GM23338 (cell line): ENCODE measurements at regions not wholly inside any gene's neighbourhood (a gene's known extent, or its start where the extent isn't known, plus 50 kb on each side); places are given as distances from the start of the nearest gene placed in this dataset.

Source experiments
- ATAC-seq: fragments of 200-7000 bp; cut with Tn5 transposase; 3 replicates; pipeline ENCODE4 v1.9.1; 2020
- DNase-seq: peaks from one replicate; pipeline ENCODE4 v3.0.0-alpha.2; 2015; ENCODE audit warnings: low spot score
- H2AFZ ChIP-seq: fragments of 200-600 bp; sonication (generic); 2 replicates; pipeline ENCODE4 v1.8.0; 2016; ENCODE audit warnings: antibody characterized with exemption, mild to moderate bottlenecking, moderate library complexity
- H3F3A ChIP-seq: fragments of 200-600 bp; sonication (generic); replicated peaks from 2 replicates; pipeline ENCODE4 v1.8.0; 2017; ENCODE audit warnings: antibody characterized with exemption, mixed run types, low read depth
- H3K27ac ChIP-seq: fragments of 200-600 bp; sonication (generic); 2 replicates; pipeline ENCODE4 v1.6.1; 2016; ENCODE audit warnings: low read depth
- H3K27me3 ChIP-seq: fragments of 200-600 bp; sonication (generic); 2 replicates; pipeline ENCODE4 v1.8.0; 2016; ENCODE audit warnings: mild to moderate bottlenecking, mixed run types, moderate library complexity; ENCODE audit not compliant: insufficient read depth
- H3K36me3 ChIP-seq: fragments of 200-600 bp; sonication (generic); 2 replicates; pipeline ENCODE4 v1.8.0; 2016; ENCODE audit warnings: mild to moderate bottlenecking; ENCODE audit not compliant: insufficient read depth
- H3K4me1 ChIP-seq: fragments of 200-600 bp; sonication (generic); 2 replicates; pipeline ENCODE4 v1.8.0; 2016; ENCODE audit warnings: mild to moderate bottlenecking, moderate library complexity; ENCODE audit not compliant: insufficient read depth
- H3K4me2 ChIP-seq: fragments of 200-600 bp; sonication (generic); 2 replicates; pipeline ENCODE4 v1.7.1; 2017; ENCODE audit warnings: mixed run types
- H3K4me3 ChIP-seq: fragments of 200-600 bp; sonication (generic); 2 replicates; pipeline ENCODE4 v1.6.1; 2016; ENCODE audit warnings: mixed run types
- H3K79me2 ChIP-seq: fragments of 200-600 bp; sonication (generic); replicated peaks from 2 replicates; pipeline ENCODE4 v1.8.0; 2017; ENCODE audit warnings: mild to moderate bottlenecking; ENCODE audit not compliant: insufficient read depth
- H3K9me2 ChIP-seq: fragments of 200-600 bp; sonication (generic); 2 replicates; pipeline ENCODE4 v1.8.0; 2017; ENCODE audit not compliant: insufficient read depth
- H4K20me1 ChIP-seq: fragments of 200-600 bp; sonication (generic); replicated peaks from 2 replicates; pipeline ENCODE4 v1.8.0; 2017; ENCODE audit warnings: mild to moderate bottlenecking; ENCODE audit not compliant: insufficient read depth
- H3K27ac Mint-ChIP-seq: 2 replicates; pipeline ENCODE4 v1.8.0; 2020; ENCODE audit warnings: inconsistent platforms, mild to moderate bottlenecking, moderate library complexity, mixed read lengths
- H3K27me3 Mint-ChIP-seq: 3 replicates; pipeline ENCODE4 v1.8.0; 2022; ENCODE audit warnings: low read depth, mild to moderate bottlenecking, moderate library complexity, mixed read lengths, inconsistent platforms; ENCODE audit not compliant: insufficient read depth, poor library complexity
- H3K36me3 Mint-ChIP-seq: 3 replicates; pipeline ENCODE4 v1.8.0; 2021; ENCODE audit warnings: low read depth, mild to moderate bottlenecking, inconsistent platforms, moderate library complexity, mixed read lengths
- H3K4me1 Mint-ChIP-seq: 3 replicates; pipeline ENCODE4 v1.8.0; 2020; ENCODE audit warnings: mild to moderate bottlenecking, inconsistent platforms, mixed read lengths
- H3K4me3 Mint-ChIP-seq: 3 replicates; pipeline ENCODE4 v1.8.0; 2021; ENCODE audit warnings: moderate library complexity, mild to moderate bottlenecking, inconsistent platforms, mixed read lengths
- H3K9me3 Mint-ChIP-seq: 3 replicates; pipeline ENCODE4 v1.8.0; 2020; ENCODE audit warnings: moderate library complexity, mild to moderate bottlenecking, inconsistent platforms, mixed read lengths
- CREB1 ChIP-seq: fragments of 250-450 bp; sonication (Bioruptor Pico); IDR thresholded peaks from 2 replicates; pipeline ENCODE4 v1.5.0; 2020; ENCODE audit warnings: low read depth, mild to moderate bottlenecking, moderate library complexity
- EZH2 ChIP-seq: fragments of 200-600 bp; sonication (generic); IDR thresholded peaks from one replicate; pipeline ENCODE4 v1.8.0; 2017; ENCODE audit warnings: antibody characterized with exemption, mild to moderate bottlenecking, low read depth; ENCODE audit not compliant: unreplicated experiment
- EZH2phosphoT487 ChIP-seq: fragments of 200-600 bp; sonication (generic); IDR thresholded peaks from one replicate; pipeline ENCODE4 v1.8.1; 2018; ENCODE audit warnings: antibody characterized with exemption; ENCODE audit not compliant: unreplicated experiment
- JUNB ChIP-seq: IDR thresholded peaks from one replicate; pipeline ENCODE4 v1.6.1; 2016; ENCODE audit warnings: antibody characterized with exemption; ENCODE audit not compliant: unreplicated experiment
- NANOG ChIP-seq: IDR thresholded peaks from 2 replicates; pipeline ENCODE4 v1.6.1; 2016; ENCODE audit warnings: antibody characterized with exemption, borderline replicate concordance
- POLR2AphosphoS5 ChIP-seq: IDR thresholded peaks from 2 replicates; pipeline ENCODE4 v1.6.1; 2016; ENCODE audit warnings: antibody characterized with exemption, low read depth
- REST ChIP-seq: IDR thresholded peaks from one replicate; pipeline ENCODE4 v1.6.1; 2018; ENCODE audit warnings: antibody characterized with exemption; ENCODE audit not compliant: unreplicated experiment
- STAT1 ChIP-seq: IDR thresholded peaks from one replicate; pipeline ENCODE4 v1.6.1; 2016; ENCODE audit warnings: antibody characterized with exemption; ENCODE audit not compliant: unreplicated experiment
- ZNF114 ChIP-seq: fragments of 250-450 bp; sonication (Bioruptor Pico); IDR thresholded peaks from 2 replicates; pipeline ENCODE4 v1.5.0; 2020; ENCODE audit warnings: mild to moderate bottlenecking, moderate library complexity
- TF ChIP-seq, protein P1 (sequence below): IDR thresholded peaks from 2 replicates; pipeline ENCODE4 v1.6.1; 2016; ENCODE audit warnings: antibody characterized with exemption

GRCh38 chr5:58188262-58188651 is 271.6 kb downstream of the PLK2 start (continued):
- TF ChIP-seq REST (no peak), JUNB (no peak), EZH2phosphoT487 (no peak), POLR2AphosphoS5 (no peak)
- TF ChIP-seq, protein P1, sequence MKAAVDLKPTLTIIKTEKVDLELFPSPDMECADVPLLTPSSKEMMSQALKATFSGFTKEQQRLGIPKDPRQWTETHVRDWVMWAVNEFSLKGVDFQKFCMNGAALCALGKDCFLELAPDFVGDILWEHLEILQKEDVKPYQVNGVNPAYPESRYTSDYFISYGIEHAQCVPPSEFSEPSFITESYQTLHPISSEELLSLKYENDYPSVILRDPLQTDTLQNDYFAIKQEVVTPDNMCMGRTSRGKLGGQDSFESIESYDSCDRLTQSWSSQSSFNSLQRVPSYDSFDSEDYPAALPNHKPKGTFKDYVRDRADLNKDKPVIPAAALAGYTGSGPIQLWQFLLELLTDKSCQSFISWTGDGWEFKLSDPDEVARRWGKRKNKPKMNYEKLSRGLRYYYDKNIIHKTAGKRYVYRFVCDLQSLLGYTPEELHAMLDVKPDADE: no peak

GRCh38 chr5:58187432-58188261 is 272.2 kb downstream of the PLK2 start:
- TF ChIP-seq REST: no peak
- no peak for TF ChIP-seq POLR2AphosphoS5
- no peak for TF ChIP-seq STAT1
- no peak for TF ChIP-seq EZH2phosphoT487
- no peak for TF ChIP-seq NANOG
- TF ChIP-seq, protein P1: no peak
- TF ChIP-seq JUNB: no peak
- TF ChIP-seq ZNF114 (CRISPR knock-in tag): no peak
- TF ChIP-seq EZH2: no peak
- no peak for TF ChIP-seq CREB1 (CRISPR knock-in tag)
- no peaks in the 10 kb centered on the region for H3K4me1 Mint-ChIP-seq
- Histone ChIP-seq H3K79me2 (no peaks in the 10 kb centered on the region), H3K4me3 (no peak overlapping the region), H3K4me1 (no peaks in the 10 kb centered on the region), H3K36me3 (no peaks in the 10 kb centered on the region), H3K27me3 (no peaks in the 10 kb centered on the region), H3K27ac (no peak overlapping the region), H3K4me2 (no peak overlapping the region), H2AFZ (no peak overlapping the region), H4K20me1 (no peaks in the 10 kb centered on the region), H3F3A (no peaks in the 10 kb centered on the region), H3K9me2 (no peaks in the 10 kb centered on the region)
- ATAC-seq: no peak
- no peak overlapping the region for H3K27ac Mint-ChIP-seq
- H3K27me3 Mint-ChIP-seq: no peaks in the 10 kb centered on the region
- H3K4me3 Mint-ChIP-seq: no peak overlapping the region
- H3K9me3 Mint-ChIP-seq: no peaks in the 10 kb centered on the region
- H3K36me3 Mint-ChIP-seq: no peaks in the 10 kb centered on the region
- no peak for DNase-seq
